ENCODE measurements at regions not wholly inside any gene's neighbourhood (a gene's known extent, or its start where the extent isn't known, plus 50 kb on each side); places are given as distances from the start of the nearest gene placed in this dataset.

DNA sequence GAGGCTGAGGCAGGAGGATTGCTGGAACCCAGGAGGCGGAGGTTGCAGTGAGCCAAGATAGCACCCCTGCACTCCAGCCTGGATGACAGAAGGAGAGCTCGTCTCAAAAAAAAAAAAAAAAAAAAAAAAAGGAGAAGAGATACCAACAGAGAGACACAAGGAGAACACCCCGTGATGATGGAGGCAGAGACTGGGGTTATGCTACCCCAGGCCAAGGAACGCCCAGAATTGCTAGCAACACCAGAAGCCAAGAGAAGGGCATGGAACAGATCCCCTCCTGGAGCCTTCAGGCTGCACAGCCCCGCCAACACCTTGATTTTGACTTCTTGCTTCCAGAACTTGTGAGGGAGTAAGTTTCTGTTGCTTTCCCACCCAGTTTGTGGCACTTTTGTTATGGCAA, 148.0 kb upstream of the FOXN3 start:
- Histone ChIP-seq H3K9me2 (ENCODE audit: insufficient read depth, low read length) (no peaks in the 10 kb centered on the region), H4K20me1 (ENCODE audit: insufficient read depth) (no peaks in the 10 kb centered on the region), H3K27me3 (ENCODE audit: insufficient read depth, low read depth, low read length) (no peaks in the 10 kb centered on the region), H3K9me3 (ENCODE audit: low read length) (no peaks in the 10 kb centered on the region), H3K79me2 (replicated peaks; ENCODE audit: insufficient read depth, low read length) (no peaks in the 10 kb centered on the region), H3K36me3 (ENCODE audit: insufficient read depth, low read length) (no peaks in the 10 kb centered on the region), H3K4me3 (ENCODE audit: low read length) (no peak overlapping the region), H3K9ac (ENCODE audit: low read length) (no peak overlapping the region), H3K27ac (ENCODE audit: low read length) (no peak overlapping the region), H3F3A (ENCODE audit: insufficient read depth, low read length, poor library complexity, severe bottlenecking) (no peaks in the 10 kb centered on the region), H2AFZ (ENCODE audit: low read depth, low read length) (no peak overlapping the region), H3K4me2 (ENCODE audit: low read length) (no peak overlapping the region)
- no peak for TF ChIP-seq MXI1 (conservative IDR thresholded peaks at IDR 0.05; ENCODE audit: poor library complexity, severe bottlenecking)
- TF ChIP-seq, protein P1, sequence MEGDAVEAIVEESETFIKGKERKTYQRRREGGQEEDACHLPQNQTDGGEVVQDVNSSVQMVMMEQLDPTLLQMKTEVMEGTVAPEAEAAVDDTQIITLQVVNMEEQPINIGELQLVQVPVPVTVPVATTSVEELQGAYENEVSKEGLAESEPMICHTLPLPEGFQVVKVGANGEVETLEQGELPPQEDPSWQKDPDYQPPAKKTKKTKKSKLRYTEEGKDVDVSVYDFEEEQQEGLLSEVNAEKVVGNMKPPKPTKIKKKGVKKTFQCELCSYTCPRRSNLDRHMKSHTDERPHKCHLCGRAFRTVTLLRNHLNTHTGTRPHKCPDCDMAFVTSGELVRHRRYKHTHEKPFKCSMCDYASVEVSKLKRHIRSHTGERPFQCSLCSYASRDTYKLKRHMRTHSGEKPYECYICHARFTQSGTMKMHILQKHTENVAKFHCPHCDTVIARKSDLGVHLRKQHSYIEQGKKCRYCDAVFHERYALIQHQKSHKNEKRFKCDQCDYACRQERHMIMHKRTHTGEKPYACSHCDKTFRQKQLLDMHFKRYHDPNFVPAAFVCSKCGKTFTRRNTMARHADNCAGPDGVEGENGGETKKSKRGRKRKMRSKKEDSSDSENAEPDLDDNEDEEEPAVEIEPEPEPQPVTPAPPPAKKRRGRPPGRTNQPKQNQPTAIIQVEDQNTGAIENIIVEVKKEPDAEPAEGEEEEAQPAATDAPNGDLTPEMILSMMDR (IDR thresholded peaks at IDR 0.05; ENCODE audit: poor library complexity, severe bottlenecking) = no peak
- TF ChIP-seq POLR2AphosphoS5 (IDR thresholded peaks at IDR 0.05) = no peak
- TF ChIP-seq, protein P2, sequence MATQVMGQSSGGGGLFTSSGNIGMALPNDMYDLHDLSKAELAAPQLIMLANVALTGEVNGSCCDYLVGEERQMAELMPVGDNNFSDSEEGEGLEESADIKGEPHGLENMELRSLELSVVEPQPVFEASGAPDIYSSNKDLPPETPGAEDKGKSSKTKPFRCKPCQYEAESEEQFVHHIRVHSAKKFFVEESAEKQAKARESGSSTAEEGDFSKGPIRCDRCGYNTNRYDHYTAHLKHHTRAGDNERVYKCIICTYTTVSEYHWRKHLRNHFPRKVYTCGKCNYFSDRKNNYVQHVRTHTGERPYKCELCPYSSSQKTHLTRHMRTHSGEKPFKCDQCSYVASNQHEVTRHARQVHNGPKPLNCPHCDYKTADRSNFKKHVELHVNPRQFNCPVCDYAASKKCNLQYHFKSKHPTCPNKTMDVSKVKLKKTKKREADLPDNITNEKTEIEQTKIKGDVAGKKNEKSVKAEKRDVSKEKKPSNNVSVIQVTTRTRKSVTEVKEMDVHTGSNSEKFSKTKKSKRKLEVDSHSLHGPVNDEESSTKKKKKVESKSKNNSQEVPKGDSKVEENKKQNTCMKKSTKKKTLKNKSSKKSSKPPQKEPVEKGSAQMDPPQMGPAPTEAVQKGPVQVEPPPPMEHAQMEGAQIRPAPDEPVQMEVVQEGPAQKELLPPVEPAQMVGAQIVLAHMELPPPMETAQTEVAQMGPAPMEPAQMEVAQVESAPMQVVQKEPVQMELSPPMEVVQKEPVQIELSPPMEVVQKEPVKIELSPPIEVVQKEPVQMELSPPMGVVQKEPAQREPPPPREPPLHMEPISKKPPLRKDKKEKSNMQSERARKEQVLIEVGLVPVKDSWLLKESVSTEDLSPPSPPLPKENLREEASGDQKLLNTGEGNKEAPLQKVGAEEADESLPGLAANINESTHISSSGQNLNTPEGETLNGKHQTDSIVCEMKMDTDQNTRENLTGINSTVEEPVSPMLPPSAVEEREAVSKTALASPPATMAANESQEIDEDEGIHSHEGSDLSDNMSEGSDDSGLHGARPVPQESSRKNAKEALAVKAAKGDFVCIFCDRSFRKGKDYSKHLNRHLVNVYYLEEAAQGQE (IDR thresholded peaks at IDR 0.05; ENCODE audit: borderline replicate concordance) = no peak
- TF ChIP-seq EZH2 (IDR thresholded peaks at IDR 0.05; ENCODE audit: borderline replicate concordance, insufficient read depth, low read length, poor library complexity, severe bottlenecking) = no peak
- no peak for TF ChIP-seq EP300 (conservative IDR thresholded peaks at IDR 0.05; ENCODE audit: poor library complexity, severe bottlenecking)
- TF ChIP-seq TAF1 (IDR thresholded peaks at IDR 0.05; ENCODE audit: low read depth) = no peak
- TF ChIP-seq SMC3 (conservative IDR thresholded peaks at IDR 0.05; ENCODE audit: poor library complexity) = no peak

DNA sequence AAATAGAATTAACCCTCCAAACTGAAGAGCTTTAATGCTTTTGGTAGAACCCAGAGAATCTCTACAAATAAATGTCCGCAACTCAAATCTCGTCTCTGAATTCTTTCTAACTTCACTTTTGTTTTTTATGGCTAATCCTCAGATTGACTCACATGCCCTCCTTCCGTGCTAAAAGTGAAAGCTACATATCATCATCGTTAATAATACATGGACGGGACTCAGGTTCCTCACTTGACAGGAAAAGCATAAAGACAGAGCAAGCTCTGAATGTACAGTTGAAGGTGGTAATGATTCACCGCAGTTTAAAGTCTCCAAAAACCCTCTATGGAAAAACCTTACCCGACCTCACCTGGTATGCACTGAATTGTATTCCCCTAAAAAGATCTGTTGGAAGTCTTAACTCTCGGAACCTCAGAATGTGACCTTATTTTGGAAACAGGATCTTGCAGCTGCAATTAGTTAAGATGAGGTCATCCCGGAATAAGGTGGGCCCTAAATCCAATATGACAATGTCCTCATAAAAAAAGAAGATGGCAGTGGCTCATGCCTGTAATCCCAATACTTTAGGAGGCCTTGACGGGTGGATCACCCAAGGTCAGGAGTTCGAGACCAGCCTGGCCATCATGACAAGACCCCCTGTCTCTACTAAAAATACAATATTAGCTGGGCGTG, 147.4 kb upstream of the FOXN3 start:
- no peak overlapping the region for H3K4me2 ChIP-seq (ENCODE audit: low read length)
- H3K9ac ChIP-seq (ENCODE audit: low read length) = no peak overlapping the region
- no peaks in the 10 kb centered on the region for H3K36me3 ChIP-seq (ENCODE audit: insufficient read depth, low read length)
- no peaks in the 10 kb centered on the region for H3K9me3 ChIP-seq (ENCODE audit: low read length)
- H3K27ac ChIP-seq (ENCODE audit: low read length) = no peak overlapping the region
- H3K4me3 ChIP-seq (ENCODE audit: low read length) = no peak overlapping the region
- no peaks in the 10 kb centered on the region for H4K20me1 ChIP-seq (ENCODE audit: insufficient read depth)
- H3K79me2 ChIP-seq (replicated peaks; ENCODE audit: insufficient read depth, low read length) = no peaks in the 10 kb centered on the region
- no peaks in the 10 kb centered on the region for H3F3A ChIP-seq (ENCODE audit: insufficient read depth, low read length, poor library complexity, severe bottlenecking)
- TF ChIP-seq TAF1 (IDR thresholded peaks at IDR 0.05; ENCODE audit: low read depth) (no peak), EZH2 (IDR thresholded peaks at IDR 0.05; ENCODE audit: borderline replicate concordance, insufficient read depth, low read length, poor library complexity, severe bottlenecking) (no peak), EP300 (conservative IDR thresholded peaks at IDR 0.05; ENCODE audit: poor library complexity, severe bottlenecking) (no peak), MXI1 (conservative IDR thresholded peaks at IDR 0.05; ENCODE audit: poor library complexity, severe bottlenecking) (no peak), SMC3 (conservative IDR thresholded peaks at IDR 0.05; ENCODE audit: poor library complexity) (no peak), RAD21 (conservative IDR thresholded peaks at IDR 0.05) (no peak), POLR2AphosphoS5 (IDR thresholded peaks at IDR 0.05) (no peak)
- TF ChIP-seq, protein P2 (IDR thresholded peaks at IDR 0.05; ENCODE audit: borderline replicate concordance) = no peak
- TF ChIP-seq, protein P1 (IDR thresholded peaks at IDR 0.05; ENCODE audit: poor library complexity, severe bottlenecking) = no peak
- no peak overlapping the region for H2AFZ ChIP-seq (ENCODE audit: low read depth, low read length)
- no peaks in the 10 kb centered on the region for H3K9me2 ChIP-seq (ENCODE audit: insufficient read depth, low read length)
- H3K27me3 ChIP-seq (ENCODE audit: insufficient read depth, low read depth, low read length) = no peaks in the 10 kb centered on the region

Measured in neural cell (in vitro differentiated cells).